WTC11 (cell line): ENCODE measurements at regions not wholly inside any gene's neighbourhood (a gene's known extent, or its start where the extent isn't known, plus 50 kb on each side); places are given as distances from the start of the nearest gene placed in this dataset.

ENCODE experiments used
- CREM ChIP-seq: sonication (generic); formaldehyde crosslinking; IDR thresholded peaks from 2 replicates; pipeline ENCODE4 v1.8.1; 2022; ENCODE audit warnings: mild to moderate bottlenecking, missing genetic modification reagents, moderate library complexity
- FOXK1 ChIP-seq: sonication (generic); formaldehyde crosslinking; IDR thresholded peaks from 2 replicates; pipeline ENCODE4 v1.8.0; 2022; ENCODE audit warnings: mild to moderate bottlenecking, moderate library complexity, missing genetic modification reagents
- RELA ChIP-seq: sonication (generic); formaldehyde crosslinking; IDR thresholded peaks from 2 replicates; pipeline ENCODE4 v1.8.1; 2022; ENCODE audit warnings: missing genetic modification reagents, mild to moderate bottlenecking, borderline replicate concordance
- SP1 ChIP-seq: sonication (generic); formaldehyde crosslinking; conservative IDR thresholded peaks from 2 replicates; pipeline ENCODE4 v1.8.1; 2022; ENCODE audit warnings: missing genetic modification reagents
- TEAD4 ChIP-seq: sonication (generic); formaldehyde crosslinking; IDR thresholded peaks from 2 replicates; pipeline ENCODE4 v1.8.0; 2022; ENCODE audit warnings: mild to moderate bottlenecking, missing genetic modification reagents
- ZBTB21 ChIP-seq: sonication (generic); formaldehyde crosslinking; IDR thresholded peaks from 2 replicates; pipeline ENCODE4 v1.8.1; 2023; ENCODE audit warnings: mild to moderate bottlenecking, missing genetic modification reagents, borderline replicate concordance
- ZNF263 ChIP-seq: sonication (generic); formaldehyde crosslinking; IDR thresholded peaks from 2 replicates; pipeline ENCODE4 v1.8.1; 2022; ENCODE audit warnings: low read depth, mild to moderate bottlenecking, moderate library complexity, missing genetic modification reagents
- TF ChIP-seq, protein P1 (sequence below): fragments of 200-600 bp; IDR thresholded peaks from 2 replicates; pipeline ENCODE4 v1.8.0; 2022; ENCODE audit warnings: antibody characterized with exemption
- TF ChIP-seq, protein P2 (sequence below): sonication (generic); formaldehyde crosslinking; conservative IDR thresholded peaks from 2 replicates; pipeline ENCODE4 v1.8.1; 2023; ENCODE audit warnings: mild to moderate bottlenecking, low read depth, missing genetic modification reagents, moderate library complexity
- TF ChIP-seq, protein P3 (sequence below): sonication (generic); formaldehyde crosslinking; IDR thresholded peaks from 2 replicates; pipeline ENCODE4 v1.8.0; 2023; ENCODE audit warnings: mild to moderate bottlenecking, missing genetic modification reagents

DNA sequence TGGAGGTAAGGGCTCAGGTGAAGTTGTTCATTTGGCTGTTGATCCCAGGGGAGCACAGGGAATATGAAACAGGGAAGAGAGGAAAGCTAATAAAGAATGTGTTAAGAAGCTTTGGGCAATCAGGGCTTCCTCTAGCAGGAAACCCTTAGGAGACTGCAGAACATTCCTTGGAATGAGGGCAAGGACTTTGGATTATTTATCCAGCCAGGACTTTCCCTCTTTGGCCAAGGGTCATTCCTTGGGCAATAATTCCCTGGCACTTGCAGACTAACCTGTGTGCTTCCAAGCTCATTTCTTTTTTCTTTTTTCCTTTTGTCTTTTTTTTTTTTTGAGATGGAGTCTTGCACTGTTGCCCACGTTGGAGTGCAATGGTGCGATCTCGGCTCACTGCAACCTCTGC lies 209.2 kb upstream of the MAP3K1 start:
- TF ChIP-seq SP1 (CRISPR knock-in tag), result no peak
- TF ChIP-seq, protein P1, sequence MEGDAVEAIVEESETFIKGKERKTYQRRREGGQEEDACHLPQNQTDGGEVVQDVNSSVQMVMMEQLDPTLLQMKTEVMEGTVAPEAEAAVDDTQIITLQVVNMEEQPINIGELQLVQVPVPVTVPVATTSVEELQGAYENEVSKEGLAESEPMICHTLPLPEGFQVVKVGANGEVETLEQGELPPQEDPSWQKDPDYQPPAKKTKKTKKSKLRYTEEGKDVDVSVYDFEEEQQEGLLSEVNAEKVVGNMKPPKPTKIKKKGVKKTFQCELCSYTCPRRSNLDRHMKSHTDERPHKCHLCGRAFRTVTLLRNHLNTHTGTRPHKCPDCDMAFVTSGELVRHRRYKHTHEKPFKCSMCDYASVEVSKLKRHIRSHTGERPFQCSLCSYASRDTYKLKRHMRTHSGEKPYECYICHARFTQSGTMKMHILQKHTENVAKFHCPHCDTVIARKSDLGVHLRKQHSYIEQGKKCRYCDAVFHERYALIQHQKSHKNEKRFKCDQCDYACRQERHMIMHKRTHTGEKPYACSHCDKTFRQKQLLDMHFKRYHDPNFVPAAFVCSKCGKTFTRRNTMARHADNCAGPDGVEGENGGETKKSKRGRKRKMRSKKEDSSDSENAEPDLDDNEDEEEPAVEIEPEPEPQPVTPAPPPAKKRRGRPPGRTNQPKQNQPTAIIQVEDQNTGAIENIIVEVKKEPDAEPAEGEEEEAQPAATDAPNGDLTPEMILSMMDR, result no peak
- TF ChIP-seq TEAD4 (CRISPR knock-in tag), result no peak
- no peak for TF ChIP-seq RELA
- TF ChIP-seq ZBTB21 (CRISPR knock-in tag), result no peak
- no peak for TF ChIP-seq ZNF263 (CRISPR knock-in tag)
- TF ChIP-seq CREM, result no peak
- TF ChIP-seq FOXK1 (CRISPR knock-in tag), result no peak
- TF ChIP-seq, protein P2, sequence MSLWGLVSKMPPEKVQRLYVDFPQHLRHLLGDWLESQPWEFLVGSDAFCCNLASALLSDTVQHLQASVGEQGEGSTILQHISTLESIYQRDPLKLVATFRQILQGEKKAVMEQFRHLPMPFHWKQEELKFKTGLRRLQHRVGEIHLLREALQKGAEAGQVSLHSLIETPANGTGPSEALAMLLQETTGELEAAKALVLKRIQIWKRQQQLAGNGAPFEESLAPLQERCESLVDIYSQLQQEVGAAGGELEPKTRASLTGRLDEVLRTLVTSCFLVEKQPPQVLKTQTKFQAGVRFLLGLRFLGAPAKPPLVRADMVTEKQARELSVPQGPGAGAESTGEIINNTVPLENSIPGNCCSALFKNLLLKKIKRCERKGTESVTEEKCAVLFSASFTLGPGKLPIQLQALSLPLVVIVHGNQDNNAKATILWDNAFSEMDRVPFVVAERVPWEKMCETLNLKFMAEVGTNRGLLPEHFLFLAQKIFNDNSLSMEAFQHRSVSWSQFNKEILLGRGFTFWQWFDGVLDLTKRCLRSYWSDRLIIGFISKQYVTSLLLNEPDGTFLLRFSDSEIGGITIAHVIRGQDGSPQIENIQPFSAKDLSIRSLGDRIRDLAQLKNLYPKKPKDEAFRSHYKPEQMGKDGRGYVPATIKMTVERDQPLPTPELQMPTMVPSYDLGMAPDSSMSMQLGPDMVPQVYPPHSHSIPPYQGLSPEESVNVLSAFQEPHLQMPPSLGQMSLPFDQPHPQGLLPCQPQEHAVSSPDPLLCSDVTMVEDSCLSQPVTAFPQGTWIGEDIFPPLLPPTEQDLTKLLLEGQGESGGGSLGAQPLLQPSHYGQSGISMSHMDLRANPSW (CRISPR knock-in tag), result no peak
- TF ChIP-seq, protein P3, sequence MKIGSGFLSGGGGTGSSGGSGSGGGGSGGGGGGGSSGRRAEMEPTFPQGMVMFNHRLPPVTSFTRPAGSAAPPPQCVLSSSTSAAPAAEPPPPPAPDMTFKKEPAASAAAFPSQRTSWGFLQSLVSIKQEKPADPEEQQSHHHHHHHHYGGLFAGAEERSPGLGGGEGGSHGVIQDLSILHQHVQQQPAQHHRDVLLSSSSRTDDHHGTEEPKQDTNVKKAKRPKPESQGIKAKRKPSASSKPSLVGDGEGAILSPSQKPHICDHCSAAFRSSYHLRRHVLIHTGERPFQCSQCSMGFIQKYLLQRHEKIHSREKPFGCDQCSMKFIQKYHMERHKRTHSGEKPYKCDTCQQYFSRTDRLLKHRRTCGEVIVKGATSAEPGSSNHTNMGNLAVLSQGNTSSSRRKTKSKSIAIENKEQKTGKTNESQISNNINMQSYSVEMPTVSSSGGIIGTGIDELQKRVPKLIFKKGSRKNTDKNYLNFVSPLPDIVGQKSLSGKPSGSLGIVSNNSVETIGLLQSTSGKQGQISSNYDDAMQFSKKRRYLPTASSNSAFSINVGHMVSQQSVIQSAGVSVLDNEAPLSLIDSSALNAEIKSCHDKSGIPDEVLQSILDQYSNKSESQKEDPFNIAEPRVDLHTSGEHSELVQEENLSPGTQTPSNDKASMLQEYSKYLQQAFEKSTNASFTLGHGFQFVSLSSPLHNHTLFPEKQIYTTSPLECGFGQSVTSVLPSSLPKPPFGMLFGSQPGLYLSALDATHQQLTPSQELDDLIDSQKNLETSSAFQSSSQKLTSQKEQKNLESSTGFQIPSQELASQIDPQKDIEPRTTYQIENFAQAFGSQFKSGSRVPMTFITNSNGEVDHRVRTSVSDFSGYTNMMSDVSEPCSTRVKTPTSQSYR (CRISPR knock-in tag), result no peak
